ENCODE measurements at regions not wholly inside any gene's neighbourhood (a gene's known extent, or its start where the extent isn't known, plus 50 kb on each side); places are given as distances from the start of the nearest gene placed in this dataset.
A peak's percentile ranks its signal among the peaks of the same experiment; 100 is the strongest.

DNA sequence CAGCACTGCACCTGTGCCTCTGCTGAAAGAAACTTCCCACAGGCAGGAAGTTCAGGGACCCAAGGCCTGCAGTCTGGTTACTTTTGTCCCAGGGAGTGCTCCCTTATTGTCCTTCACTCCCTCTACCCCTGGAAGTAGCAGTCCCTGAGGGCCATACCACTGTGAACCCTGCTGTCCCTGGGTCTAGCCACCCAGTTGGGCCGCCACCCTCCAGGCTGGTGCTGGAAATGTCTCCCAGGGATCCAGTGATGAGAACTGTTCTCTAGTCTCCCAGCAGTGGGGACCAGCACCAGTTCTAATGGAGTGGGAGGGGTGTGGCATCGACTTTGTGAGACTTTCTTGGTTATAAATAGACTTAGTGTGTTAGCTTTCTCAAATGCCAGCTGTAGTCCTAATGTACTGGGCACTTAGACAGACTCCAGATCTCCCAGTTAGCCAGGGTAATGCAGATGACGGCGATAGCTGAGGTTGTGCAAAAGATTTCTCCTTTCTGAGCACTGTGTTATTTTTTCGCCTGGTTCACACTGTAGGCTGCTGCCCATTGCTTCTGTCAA is 462.5 kb downstream of the CDH26 start:
- Mint-ChIP-seq H3K27ac (ENCODE audit: unreplicated experiment) (no peak overlapping the region), H3K9me3 (ENCODE audit: unreplicated experiment) (no peaks in the 10 kb centered on the region), H3K4me1 (ENCODE audit: unreplicated experiment) (no peaks in the 10 kb centered on the region), H3K36me3 (ENCODE audit: unreplicated experiment) (no peaks in the 10 kb centered on the region), H3K4me3 (ENCODE audit: unreplicated experiment) (no peak overlapping the region), H3K27me3 (ENCODE audit: unreplicated experiment) (no peaks in the 10 kb centered on the region)
- TF ChIP-seq, protein P1, sequence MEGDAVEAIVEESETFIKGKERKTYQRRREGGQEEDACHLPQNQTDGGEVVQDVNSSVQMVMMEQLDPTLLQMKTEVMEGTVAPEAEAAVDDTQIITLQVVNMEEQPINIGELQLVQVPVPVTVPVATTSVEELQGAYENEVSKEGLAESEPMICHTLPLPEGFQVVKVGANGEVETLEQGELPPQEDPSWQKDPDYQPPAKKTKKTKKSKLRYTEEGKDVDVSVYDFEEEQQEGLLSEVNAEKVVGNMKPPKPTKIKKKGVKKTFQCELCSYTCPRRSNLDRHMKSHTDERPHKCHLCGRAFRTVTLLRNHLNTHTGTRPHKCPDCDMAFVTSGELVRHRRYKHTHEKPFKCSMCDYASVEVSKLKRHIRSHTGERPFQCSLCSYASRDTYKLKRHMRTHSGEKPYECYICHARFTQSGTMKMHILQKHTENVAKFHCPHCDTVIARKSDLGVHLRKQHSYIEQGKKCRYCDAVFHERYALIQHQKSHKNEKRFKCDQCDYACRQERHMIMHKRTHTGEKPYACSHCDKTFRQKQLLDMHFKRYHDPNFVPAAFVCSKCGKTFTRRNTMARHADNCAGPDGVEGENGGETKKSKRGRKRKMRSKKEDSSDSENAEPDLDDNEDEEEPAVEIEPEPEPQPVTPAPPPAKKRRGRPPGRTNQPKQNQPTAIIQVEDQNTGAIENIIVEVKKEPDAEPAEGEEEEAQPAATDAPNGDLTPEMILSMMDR (IDR thresholded peaks at IDR 0.05): no peak
- DNase-seq (ENCODE audit: extremely low spot score, unreplicated experiment): peak; percentile 82

DNA sequence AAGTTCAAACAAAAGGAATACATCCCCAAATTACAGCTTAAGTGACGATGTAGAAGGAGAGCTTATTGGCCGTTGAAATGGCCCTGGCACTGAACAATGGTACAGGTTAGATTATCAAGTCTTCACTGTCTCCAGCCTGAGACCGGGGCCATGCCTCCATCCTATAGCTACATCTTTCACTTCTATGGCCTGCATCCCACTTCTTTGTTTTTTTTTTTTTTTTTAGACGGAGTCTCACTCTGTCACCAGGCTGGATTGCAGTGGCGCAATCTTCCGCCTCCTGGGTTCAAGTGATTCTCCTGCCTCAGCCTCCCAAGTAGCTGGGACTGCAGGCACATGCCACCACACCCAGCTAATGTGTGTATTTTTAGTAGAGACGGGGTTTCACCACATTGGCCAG is 464.6 kb downstream of the CDH26 start:
- Mint-ChIP-seq H3K27me3 (ENCODE audit: unreplicated experiment) (no peaks in the 10 kb centered on the region), H3K27ac (ENCODE audit: unreplicated experiment) (no peak overlapping the region), H3K9me3 (ENCODE audit: unreplicated experiment) (no peaks in the 10 kb centered on the region), H3K4me3 (ENCODE audit: unreplicated experiment) (no peak overlapping the region), H3K36me3 (ENCODE audit: unreplicated experiment) (no peaks in the 10 kb centered on the region), H3K4me1 (ENCODE audit: unreplicated experiment) (no peaks in the 10 kb centered on the region)
- no peak for DNase-seq (ENCODE audit: extremely low spot score, unreplicated experiment)
- TF ChIP-seq, protein P1 (IDR thresholded peaks at IDR 0.05): no peak

DNA sequence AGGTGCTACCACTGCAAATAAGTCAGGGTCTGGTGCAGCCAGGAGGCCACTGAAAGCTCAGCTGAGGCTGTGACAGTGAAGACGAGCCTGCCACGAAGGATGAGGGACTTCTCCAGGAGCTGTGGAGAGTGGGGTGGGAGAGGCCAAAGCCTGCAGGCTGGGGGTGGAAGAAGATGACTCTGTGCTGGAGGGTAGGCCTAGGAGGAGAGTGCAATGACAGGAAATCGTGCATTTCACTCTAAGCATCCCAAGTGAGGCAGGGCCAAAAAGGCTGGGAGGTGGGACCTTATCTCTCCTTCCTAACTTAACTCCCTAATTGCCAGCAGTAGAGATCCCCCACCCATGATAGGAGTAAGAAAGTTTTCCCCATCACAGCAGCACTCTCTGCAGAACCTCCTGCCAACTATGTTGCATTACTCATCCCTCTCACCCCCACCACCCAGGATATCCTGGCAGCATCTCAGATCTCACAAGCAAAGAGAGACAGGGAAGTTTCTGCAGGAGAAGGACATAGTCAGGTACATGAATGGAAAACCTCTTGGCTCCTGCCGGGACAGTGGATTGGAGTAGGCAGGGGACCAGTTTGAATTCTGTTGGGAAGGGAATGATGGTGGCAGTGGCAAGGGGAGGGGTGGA is 466.2 kb downstream of the CDH26 start:
- Mint-ChIP-seq H3K36me3 (ENCODE audit: unreplicated experiment) (no peaks in the 10 kb centered on the region), H3K27ac (ENCODE audit: unreplicated experiment) (no peak overlapping the region), H3K9me3 (ENCODE audit: unreplicated experiment) (peaks cover 3% of the 10 kb centered on the region), H3K4me3 (ENCODE audit: unreplicated experiment) (no peak overlapping the region), H3K4me1 (ENCODE audit: unreplicated experiment) (no peaks in the 10 kb centered on the region), H3K27me3 (ENCODE audit: unreplicated experiment) (no peaks in the 10 kb centered on the region)
- peak; percentile 67 for DNase-seq (ENCODE audit: extremely low spot score, unreplicated experiment)
- TF ChIP-seq, protein P1 (IDR thresholded peaks at IDR 0.05): no peak

DNA sequence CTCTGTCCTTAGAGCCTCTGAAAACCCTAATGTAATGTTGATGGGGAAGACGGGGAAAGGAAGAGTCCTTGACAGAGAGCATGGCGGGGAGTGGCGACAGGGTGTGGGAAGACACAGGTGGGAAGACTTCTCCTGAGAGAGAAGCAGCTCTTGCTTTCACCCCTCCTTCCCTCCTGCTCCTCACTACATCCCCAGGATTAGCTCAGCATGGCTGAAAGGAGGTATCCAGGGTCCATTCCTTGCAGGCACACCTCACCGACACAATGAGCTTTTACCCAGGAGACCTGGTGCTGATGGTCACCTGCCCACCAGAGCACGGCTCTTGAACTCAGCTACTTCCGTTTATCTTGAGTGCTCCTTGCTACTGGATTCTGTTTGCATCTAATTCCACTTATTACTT is 469.3 kb downstream of the CDH26 start:
- Mint-ChIP-seq H3K4me3 (ENCODE audit: unreplicated experiment) (no peak overlapping the region), H3K36me3 (ENCODE audit: unreplicated experiment) (no peaks in the 10 kb centered on the region), H3K27me3 (ENCODE audit: unreplicated experiment) (no peaks in the 10 kb centered on the region), H3K27ac (ENCODE audit: unreplicated experiment) (no peak overlapping the region), H3K9me3 (ENCODE audit: unreplicated experiment) (peaks cover 3% of the 10 kb centered on the region), H3K4me1 (ENCODE audit: unreplicated experiment) (no peaks in the 10 kb centered on the region)
- TF ChIP-seq, protein P1 (IDR thresholded peaks at IDR 0.05): no peak
- peak; percentile 46 for DNase-seq (ENCODE audit: extremely low spot score, unreplicated experiment)

DNA sequence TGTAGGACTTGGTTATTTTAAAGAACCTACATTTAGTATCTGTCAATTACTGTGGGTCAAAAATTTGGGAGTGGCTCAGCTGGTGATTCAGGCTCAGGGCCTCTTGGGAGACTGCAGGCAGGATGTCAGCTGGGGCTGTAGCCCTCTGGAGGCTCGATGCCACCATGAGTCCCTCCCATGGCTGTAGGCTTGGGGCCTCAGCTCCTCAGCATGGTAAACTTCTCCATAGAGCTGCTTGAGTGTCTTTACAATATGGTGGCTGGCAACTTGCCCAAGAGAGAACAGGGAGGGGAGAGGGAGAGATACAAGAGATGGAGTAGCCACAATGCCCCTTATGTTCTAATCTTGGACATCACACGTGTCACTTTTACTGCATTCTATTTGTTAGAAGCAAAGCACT is 470.4 kb downstream of the CDH26 start:
- Mint-ChIP-seq H3K27me3 (ENCODE audit: unreplicated experiment) (no peaks in the 10 kb centered on the region), H3K4me1 (ENCODE audit: unreplicated experiment) (no peaks in the 10 kb centered on the region), H3K9me3 (ENCODE audit: unreplicated experiment) (peaks cover 3% of the 10 kb centered on the region), H3K27ac (ENCODE audit: unreplicated experiment) (no peak overlapping the region), H3K36me3 (ENCODE audit: unreplicated experiment) (no peaks in the 10 kb centered on the region), H3K4me3 (ENCODE audit: unreplicated experiment) (no peak overlapping the region)
- DNase-seq (ENCODE audit: extremely low spot score, unreplicated experiment): no peak
- TF ChIP-seq, protein P1 (IDR thresholded peaks at IDR 0.05): no peak
